Ascending aorta (tissue), 2 donors: ENCODE measurements at regions not wholly inside any gene's neighbourhood (a gene's known extent, or its start where the extent isn't known, plus 50 kb on each side); places are given as distances from the start of the nearest gene placed in this dataset.

ENCODE experiments used
- DNase-seq, 2 donors: peaks; one replicate each; pipeline ENCODE4 v3.0.0-alpha.2; 2019; ENCODE audit warnings: low spot score in 2 of 2
- H3K27ac ChIP-seq, 2 donors: fragments of 200-600 bp; sonication (generic); one replicate each; pipeline ENCODE4 v1.5.1; 2016 to 2017; ENCODE audit warnings: mild to moderate bottlenecking in 1 of 2
- H3K27me3 ChIP-seq: fragments of 200-600 bp; sonication (generic); one replicate; pipeline ENCODE4 v1.5.1; 2017
- H3K36me3 ChIP-seq, 2 donors: fragments of 200-600 bp; sonication (generic); one replicate each; pipeline ENCODE4 v1.5.1; 2016
- H3K4me1 ChIP-seq, 2 donors: fragments of 200-600 bp; sonication (generic); one replicate each; pipeline ENCODE4 v1.5.1; 2016 to 2017; ENCODE audit warnings: mild to moderate bottlenecking in 1 of 2
- H3K4me3 ChIP-seq, 2 donors: fragments of 200-600 bp; sonication (generic); one replicate each; pipeline ENCODE4 v1.5.1; 2016 to 2017; ENCODE audit warnings: mild to moderate bottlenecking in 1 of 2
- H3K9me3 ChIP-seq, 2 donors: fragments of 200-600 bp; sonication (generic); one replicate each; pipeline ENCODE4 v1.5.1; 2016
- CTCF ChIP-seq, 3 experiments: fragments of 200-600 bp in 2 of 3; fragments of 450-650 bp in 1 of 3; sonication (generic) in 2 of 3; IDR thresholded peaks; one replicate each; pipeline ENCODE4 v1.5.1; 2016 to 2019; ENCODE audit warnings: antibody characterized with exemption in 3 of 3, mild to moderate bottlenecking in 1 of 3, moderate library complexity in 1 of 3
- intact Hi-C: fragments of 100-400 bp; cut with DNase I; formaldehyde crosslinking; loops from one replicate; pipeline ENCODE4 v1.15.1; 2023

DNA sequence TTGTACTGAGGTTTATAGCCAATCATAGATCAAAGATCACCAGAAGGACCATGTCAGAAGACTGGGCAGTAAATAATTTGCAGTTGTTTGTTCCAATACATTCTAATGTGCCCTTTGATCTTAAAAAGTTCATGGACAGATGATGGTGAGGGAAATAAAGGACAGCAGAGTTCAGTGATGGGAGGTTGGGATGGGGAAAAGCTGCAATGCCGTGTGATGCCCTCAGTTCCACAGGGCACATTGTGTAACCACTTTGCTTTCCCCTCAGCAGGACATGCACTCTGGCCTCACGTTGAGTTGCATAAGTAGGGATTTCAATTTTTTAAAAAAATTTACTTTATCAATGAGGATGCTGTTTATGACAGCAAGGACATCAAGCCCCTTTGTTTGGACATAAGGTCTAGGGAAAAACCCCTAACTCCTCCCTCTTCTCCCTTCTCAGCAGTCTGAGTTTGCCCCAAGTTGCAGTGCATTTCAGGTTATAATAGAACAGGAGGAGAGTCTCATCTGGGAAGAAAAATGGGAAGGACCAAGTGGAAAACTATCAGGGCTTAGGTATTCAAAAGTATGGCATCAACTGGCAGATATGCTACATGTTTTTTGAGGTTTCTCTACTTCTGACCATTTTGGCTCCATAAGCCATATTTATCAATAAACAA, 83.1 kb upstream of the TMED7 start:
- Histone ChIP-seq H3K27ac (peak overlapping the region in 1 of 2 donors; percentile 47), H3K27me3 (no peaks in the 10 kb centered on the region), H3K4me1 (no peaks in the 10 kb centered on the region), H3K9me3 (no peaks in the 10 kb centered on the region), H3K36me3 (no peaks in the 10 kb centered on the region), H3K4me3 (no peak overlapping the region)
- no peak for TF ChIP-seq CTCF (IDR thresholded peaks at IDR 0.05)
- intact Hi-C loops: no loop called here
- no peak for DNase-seq

GRCh38 chr5:115703514-115703913, 77.7 kb upstream of the TMED7 start:
- H3K4me1 ChIP-seq: no peaks in the 10 kb centered on the region
- intact Hi-C loops: no loop called here
- no peak for TF ChIP-seq CTCF (IDR thresholded peaks at IDR 0.05)
- H3K9me3 ChIP-seq: no peaks in the 10 kb centered on the region
- no peak overlapping the region for H3K4me3 ChIP-seq
- H3K36me3 ChIP-seq: no peaks in the 10 kb centered on the region
- DNase-seq: no peak
- no peak overlapping the region for H3K27ac ChIP-seq
- H3K27me3 ChIP-seq: no peaks in the 10 kb centered on the region

- no peak overlapping the region for H3K4me3 ChIP-seq
- no peaks in the 10 kb centered on the region for H3K36me3 ChIP-seq
- no peak for DNase-seq
- H3K27ac ChIP-seq: no peak overlapping the region
- no peaks in the 10 kb centered on the region for H3K4me1 ChIP-seq
- no peak for TF ChIP-seq CTCF (IDR thresholded peaks at IDR 0.05)
- no peaks in the 10 kb centered on the region for H3K9me3 ChIP-seq
- intact Hi-C loops: no loop called here
- no peaks in the 10 kb centered on the region for H3K27me3 ChIP-seq
These were observed 76.2 kb upstream of the TMED7 start for GRCh38 chr5:115702025-115702424.

DNA sequence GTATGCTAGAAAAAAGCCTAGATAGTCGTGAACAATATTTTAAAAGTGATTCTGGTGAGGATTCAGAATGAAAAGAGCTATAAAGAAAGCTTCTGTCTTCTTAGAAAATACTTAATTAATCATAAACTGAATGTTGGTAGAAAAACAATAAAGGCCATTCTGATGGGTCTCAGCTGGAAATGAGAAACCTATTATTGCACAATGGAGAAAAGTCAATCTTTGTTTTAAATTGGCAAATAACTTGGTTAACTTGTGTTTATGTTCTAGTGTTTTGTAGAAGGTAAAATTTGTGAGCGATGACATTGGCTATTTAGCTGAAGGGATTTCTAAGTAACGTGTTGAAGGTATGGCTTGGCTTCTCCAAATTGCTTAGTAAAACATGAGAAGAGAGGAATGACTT, 74.1 kb upstream of the TMED7 start:
- Histone ChIP-seq H3K4me3 (no peak overlapping the region), H3K36me3 (no peaks in the 10 kb centered on the region), H3K27me3 (no peaks in the 10 kb centered on the region), H3K4me1 (no peaks in the 10 kb centered on the region), H3K9me3 (no peaks in the 10 kb centered on the region), H3K27ac (no peak overlapping the region)
- intact Hi-C loops: no loop called here
- TF ChIP-seq CTCF (IDR thresholded peaks at IDR 0.05): no peak
- DNase-seq: no peak

DNA sequence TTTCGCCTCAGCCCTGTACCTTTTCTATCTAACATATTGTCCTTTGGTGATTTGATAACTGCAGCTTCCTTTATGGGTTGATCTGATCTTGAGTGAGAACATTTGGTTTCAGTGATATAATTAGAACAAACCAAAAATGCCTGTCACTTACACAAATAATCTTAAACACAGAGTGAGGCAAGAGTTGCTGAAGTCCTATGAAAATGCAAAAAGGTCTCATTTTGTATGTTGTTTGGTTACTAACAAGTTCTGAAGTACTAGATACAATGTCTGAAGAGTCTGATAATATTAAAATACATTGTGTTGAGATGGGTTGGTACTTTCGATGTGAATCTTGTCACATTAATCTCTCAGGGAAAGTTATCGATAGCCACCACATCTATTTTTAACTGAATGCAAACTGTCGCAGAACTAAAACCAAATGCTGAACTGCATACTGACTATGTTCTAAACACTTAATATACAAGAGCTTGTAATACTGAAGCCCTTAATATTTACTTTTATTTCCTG, 70.4 kb upstream of the TMED7 start:
- intact Hi-C loops: no loop called here
- H3K36me3 ChIP-seq: no peaks in the 10 kb centered on the region
- no peaks in the 10 kb centered on the region for H3K9me3 ChIP-seq
- no peak for TF ChIP-seq CTCF (IDR thresholded peaks at IDR 0.05)
- no peak overlapping the region for H3K27ac ChIP-seq
- no peak for DNase-seq
- H3K4me3 ChIP-seq: no peak overlapping the region
- H3K27me3 ChIP-seq: no peaks in the 10 kb centered on the region
- H3K4me1 ChIP-seq: no peaks in the 10 kb centered on the region
